BLaER1 treated with 17β-estradiol and CSF1 and Interleukin-3, amounts not matched to agents 10 nM and 100 nM (cell line): ENCODE measurements at regions not wholly inside any gene's neighbourhood (a gene's known extent, or its start where the extent isn't known, plus 50 kb on each side); places are given as distances from the start of the nearest gene placed in this dataset.

Source experiments
- H3K27ac ChIP-seq, 11 experiments: shearing (Covaris generic); formaldehyde crosslinking; 2 replicates each; pipeline ENCODE4 v1.8.1; 2022
- H3K27me3 ChIP-seq, 11 experiments: shearing (Covaris generic); formaldehyde crosslinking; 2 replicates each; pipeline ENCODE4 v1.8.1; 2022
- H3K36me3 ChIP-seq, 11 experiments: shearing (Covaris generic); formaldehyde crosslinking; 2 replicates each; pipeline ENCODE4 v1.8.1; 2022
- H3K4me1 ChIP-seq, 10 experiments: shearing (Covaris generic); formaldehyde crosslinking; 2 replicates each; pipeline ENCODE4 v1.8.1; 2022
- H3K4me2 ChIP-seq, 11 experiments: shearing (Covaris generic); formaldehyde crosslinking; 2 replicates each; pipeline ENCODE4 v1.8.1; 2022
- H3K4me3 ChIP-seq, 10 experiments: shearing (Covaris generic); formaldehyde crosslinking; 2 replicates each; pipeline ENCODE4 v1.8.1; 2022
- H3K9ac ChIP-seq, 11 experiments: shearing (Covaris generic); formaldehyde crosslinking; 2 replicates each; pipeline ENCODE4 v1.8.1; 2022
- H3K9me3 ChIP-seq, 11 experiments: shearing (Covaris generic); formaldehyde crosslinking; replicated peaks in 1 of 11; 2 replicates each; pipeline ENCODE4 v1.8.1; 2022
- H4K20me1 ChIP-seq, 11 experiments: shearing (Covaris generic); formaldehyde crosslinking; 2 replicates each; pipeline ENCODE4 v1.8.1; 2022
- Cebpa-rat ChIP-seq, 11 experiments: shearing (Covaris generic); IDR thresholded peaks; 2 replicates each; pipeline ENCODE4 v1.8.1; 2022

- no peak overlapping the region for H3K9ac ChIP-seq
- H3K4me1 ChIP-seq = peaks cover 0 to 44% (median 4%) of the 10 kb centered on the region in 10 experiments; a peak in 9 of 20 replicates
- no peak overlapping the region for H3K27ac ChIP-seq
- TF ChIP-seq Cebpa-rat (IDR thresholded peaks at IDR 0.05) = no peak
- H4K20me1 ChIP-seq = peaks cover 0 to 98% (median 0%) of the 10 kb centered on the region in 11 experiments; a peak in 7 of 22 replicates
- H3K9me3 ChIP-seq = no peaks in the 10 kb centered on the region
- H3K36me3 ChIP-seq = peaks cover 0 to 21% (median 0%) of the 10 kb centered on the region in 11 experiments; a peak in 3 of 22 replicates
- H3K27me3 ChIP-seq = no peaks in the 10 kb centered on the region
- peak overlapping the region in 2 of 11 experiments; percentile 39 to 64; a peak in 2 of 22 replicates for H3K4me2 ChIP-seq
- H3K4me3 ChIP-seq = no peak overlapping the region
Measured at GRCh38 chr14:71472356-71473340, 459.6 kb upstream of the RGS6 start.

- Histone ChIP-seq H4K20me1 (peaks cover 0 to 95% (median 0%) of the 10 kb centered on the region in 11 experiments; a peak in 7 of 22 replicates), H3K4me3 (no peak overlapping the region), H3K27me3 (no peaks in the 10 kb centered on the region), H3K36me3 (peaks cover 0 to 12% (median 0%) of the 10 kb centered on the region in 11 experiments; a peak in 3 of 22 replicates), H3K9me3 (no peaks in the 10 kb centered on the region), H3K9ac (no peak overlapping the region), H3K4me1 (peaks cover 5 to 55% (median 8%) of the 10 kb centered on the region in 10 experiments; a peak in 17 of 20 replicates), H3K4me2 (peak overlapping the region in 2 of 11 experiments; percentile 42 to 64; a peak in 3 of 22 replicates), H3K27ac (no peak overlapping the region)
- TF ChIP-seq Cebpa-rat (IDR thresholded peaks at IDR 0.05) = no peak
Measured at GRCh38 chr14:71473843-71474242, 458.4 kb upstream of the RGS6 start.

- Histone ChIP-seq H3K4me2 (peak overlapping the region in 1 of 11 experiments; percentile 42; a peak in 1 of 22 replicates), H3K27ac (no peak overlapping the region), H3K36me3 (peaks cover 0 to 12% (median 0%) of the 10 kb centered on the region in 11 experiments; a peak in 1 of 22 replicates), H3K27me3 (no peaks in the 10 kb centered on the region), H4K20me1 (peaks cover 0 to 95% (median 0%) of the 10 kb centered on the region in 11 experiments; a peak in 7 of 22 replicates), H3K9ac (no peak overlapping the region), H3K4me1 (peaks cover 7 to 62% (median 14%) of the 10 kb centered on the region in 10 experiments; a peak in 17 of 20 replicates), H3K4me3 (no peak overlapping the region), H3K9me3 (no peaks in the 10 kb centered on the region)
- TF ChIP-seq Cebpa-rat (IDR thresholded peaks at IDR 0.05) = no peak
Measured at GRCh38 chr14:71474301-71475265, 457.6 kb upstream of the RGS6 start.

GRCh38 chr14:71475916-71476315 is 456.3 kb upstream of the RGS6 start:
- H3K4me3 ChIP-seq = no peak overlapping the region
- H3K4me2 ChIP-seq = peak overlapping the region in 1 of 11 experiments; percentile 21; a peak in 1 of 22 replicates
- H3K9me3 ChIP-seq = no peaks in the 10 kb centered on the region
- H3K27ac ChIP-seq = no peak overlapping the region
- H4K20me1 ChIP-seq = peaks cover 0 to 89% (median 0%) of the 10 kb centered on the region in 11 experiments; a peak in 5 of 22 replicates
- H3K27me3 ChIP-seq = no peaks in the 10 kb centered on the region
- H3K9ac ChIP-seq = no peak overlapping the region
- H3K4me1 ChIP-seq = peaks cover 7 to 75% (median 15%) of the 10 kb centered on the region in 10 experiments; a peak in 17 of 20 replicates
- H3K36me3 ChIP-seq = 0 out of 22 replicates have a peak, but pooled peaks cover 0 to 6% (median 0%) of the 10 kb centered on the region in 11 experiments
- no peak for TF ChIP-seq Cebpa-rat (IDR thresholded peaks at IDR 0.05)

- H3K4me1 ChIP-seq = peaks cover 7 to 61% (median 13%) of the 10 kb centered on the region in 10 experiments; a peak in 17 of 20 replicates
- peak overlapping the region in 2 of 10 experiments; percentile 6 to 18; a peak in 1 of 20 replicates for H3K4me3 ChIP-seq
- no peaks in the 10 kb centered on the region for H3K27me3 ChIP-seq
- H3K9ac ChIP-seq = peak overlapping the region in 8 of 11 experiments; percentile 42 to 81 (median 64); a peak in 15 of 22 replicates
- H3K36me3 ChIP-seq = peaks cover 0 to 20% (median 0%) of the 10 kb centered on the region in 11 experiments; a peak in 5 of 22 replicates
- peak overlapping the region in 10 of 11 experiments; percentile 3 to 92 (median 76); a peak in 19 of 22 replicates for H3K27ac ChIP-seq
- H4K20me1 ChIP-seq = peaks cover 0 to 89% (median 0%) of the 10 kb centered on the region in 11 experiments; a peak in 5 of 22 replicates
- no peak for TF ChIP-seq Cebpa-rat (IDR thresholded peaks at IDR 0.05)
- H3K4me2 ChIP-seq = peak overlapping the region; percentile 5 to 92 (median 75); a peak in 21 of 22 replicates
- no peaks in the 10 kb centered on the region for H3K9me3 ChIP-seq
Measured at GRCh38 chr14:71478542-71478941, 453.7 kb upstream of the RGS6 start.

GRCh38 chr14:71481021-71481654 is 451.1 kb upstream of the RGS6 start:
- H4K20me1 ChIP-seq = peaks cover 0 to 89% (median 0%) of the 10 kb centered on the region in 11 experiments; a peak in 6 of 22 replicates
- TF ChIP-seq Cebpa-rat (IDR thresholded peaks at IDR 0.05) = no peak
- no peaks in the 10 kb centered on the region for H3K9me3 ChIP-seq
- peaks cover 0 to 43% (median 7%) of the 10 kb centered on the region in 11 experiments; a peak in 8 of 22 replicates for H3K36me3 ChIP-seq
- H3K27me3 ChIP-seq = no peaks in the 10 kb centered on the region
- no peak overlapping the region for H3K4me3 ChIP-seq
- peaks cover 7 to 55% (median 14%) of the 10 kb centered on the region in 10 experiments; a peak in 17 of 20 replicates for H3K4me1 ChIP-seq
- H3K27ac ChIP-seq = no peak overlapping the region
- H3K9ac ChIP-seq = no peak overlapping the region
- peak overlapping the region in 2 of 11 experiments; percentile 23 to 92; a peak in 4 of 22 replicates for H3K4me2 ChIP-seq

- Histone ChIP-seq H3K27me3 (no peaks in the 10 kb centered on the region), H3K4me2 (no peak overlapping the region), H3K9ac (no peak overlapping the region), H4K20me1 (peaks cover 0 to 91% (median 0%) of the 10 kb centered on the region in 11 experiments; a peak in 8 of 22 replicates), H3K9me3 (no peaks in the 10 kb centered on the region), H3K27ac (no peak overlapping the region), H3K4me3 (no peak overlapping the region), H3K4me1 (peaks cover 6 to 54% (median 18%) of the 10 kb centered on the region in 10 experiments; a peak in 17 of 20 replicates), H3K36me3 (peaks cover 0 to 45% (median 7%) of the 10 kb centered on the region in 11 experiments; a peak in 8 of 22 replicates)
- no peak for TF ChIP-seq Cebpa-rat (IDR thresholded peaks at IDR 0.05)
Measured at GRCh38 chr14:71482671-71483070, 449.6 kb upstream of the RGS6 start.
